Osteocyte (in vitro differentiated cells): ENCODE measurements at regions not wholly inside any gene's neighbourhood (a gene's known extent, or its start where the extent isn't known, plus 50 kb on each side); places are given as distances from the start of the nearest gene placed in this dataset.

Experiments used
- DNase-seq: peaks from one replicate; pipeline ENCODE4 v3.0.0; 2021; ENCODE audit warnings: mixed read lengths; ENCODE audit not compliant: unreplicated experiment; ENCODE audit errors: extremely low spot score
- H3K27ac Mint-ChIP-seq: one replicate; pipeline ENCODE4 v1.8.0; 2021; ENCODE audit warnings: mild to moderate bottlenecking, mixed read lengths; ENCODE audit not compliant: unreplicated experiment
- H3K27me3 Mint-ChIP-seq: one replicate; pipeline ENCODE4 v1.8.0; 2021; ENCODE audit warnings: mixed read lengths; ENCODE audit not compliant: unreplicated experiment
- H3K36me3 Mint-ChIP-seq: one replicate; pipeline ENCODE4 v1.8.0; 2021; ENCODE audit warnings: mixed read lengths; ENCODE audit not compliant: unreplicated experiment
- H3K4me1 Mint-ChIP-seq: one replicate; pipeline ENCODE4 v1.8.0; 2021; ENCODE audit warnings: mixed read lengths; ENCODE audit not compliant: unreplicated experiment
- H3K4me3 Mint-ChIP-seq: one replicate; pipeline ENCODE4 v1.8.0; 2021; ENCODE audit warnings: mild to moderate bottlenecking, moderate library complexity, mixed read lengths; ENCODE audit not compliant: unreplicated experiment
- H3K9me3 Mint-ChIP-seq: one replicate; pipeline ENCODE4 v1.8.0; 2021; ENCODE audit warnings: mixed read lengths; ENCODE audit not compliant: unreplicated experiment
- CTCF ChIP-seq: fragments of 200-600 bp; sonication (generic); IDR thresholded peaks from 2 replicates; pipeline ENCODE4 v1.5.0; 2021; ENCODE audit warnings: antibody characterized with exemption, mild to moderate bottlenecking, moderate library complexity

- H3K4me3 Mint-ChIP-seq: no peak overlapping the region
- H3K27ac Mint-ChIP-seq: no peak overlapping the region
- TF ChIP-seq CTCF: no peak
- no peaks in the 10 kb centered on the region for H3K9me3 Mint-ChIP-seq
- no peak for DNase-seq
- no peaks in the 10 kb centered on the region for H3K27me3 Mint-ChIP-seq
- no peaks in the 10 kb centered on the region for H3K36me3 Mint-ChIP-seq
- no peaks in the 10 kb centered on the region for H3K4me1 Mint-ChIP-seq
Observed at GRCh38 chr10:8508882-8509281, 454.4 kb downstream of the GATA3 start.

GRCh38 chr10:8510471-8510870, 456.0 kb downstream of the GATA3 start:
- no peaks in the 10 kb centered on the region for H3K4me1 Mint-ChIP-seq
- no peak for TF ChIP-seq CTCF
- H3K27me3 Mint-ChIP-seq: no peaks in the 10 kb centered on the region
- no peak overlapping the region for H3K4me3 Mint-ChIP-seq
- peaks cover 7% of the 10 kb centered on the region for H3K9me3 Mint-ChIP-seq
- no peak for DNase-seq
- H3K36me3 Mint-ChIP-seq: no peaks in the 10 kb centered on the region
- no peak overlapping the region for H3K27ac Mint-ChIP-seq

GRCh38 chr10:8511026-8511425, 456.5 kb downstream of the GATA3 start:
- Mint-ChIP-seq H3K27ac (no peak overlapping the region), H3K9me3 (peaks cover 10% of the 10 kb centered on the region), H3K4me3 (no peak overlapping the region), H3K27me3 (no peaks in the 10 kb centered on the region), H3K4me1 (no peaks in the 10 kb centered on the region), H3K36me3 (no peaks in the 10 kb centered on the region)
- DNase-seq: no peak
- no peak for TF ChIP-seq CTCF

- no peak for TF ChIP-seq CTCF
- Mint-ChIP-seq H3K27ac (no peak overlapping the region), H3K4me1 (no peaks in the 10 kb centered on the region), H3K9me3 (peaks cover 15% of the 10 kb centered on the region), H3K4me3 (no peak overlapping the region), H3K27me3 (no peaks in the 10 kb centered on the region), H3K36me3 (no peaks in the 10 kb centered on the region)
- no peak for DNase-seq
Observed at GRCh38 chr10:8513155-8514147, 459.0 kb downstream of the GATA3 start.

- Mint-ChIP-seq H3K9me3 (peaks cover 46% of the 10 kb centered on the region), H3K4me3 (no peak overlapping the region), H3K27ac (no peak overlapping the region), H3K27me3 (no peaks in the 10 kb centered on the region), H3K36me3 (no peaks in the 10 kb centered on the region), H3K4me1 (no peaks in the 10 kb centered on the region)
- no peak for DNase-seq
- no peak for TF ChIP-seq CTCF
Observed at GRCh38 chr10:8520382-8520781, 465.9 kb downstream of the GATA3 start.
